HG03097 (cell line): ENCODE measurements at regions not wholly inside any gene's neighbourhood (a gene's known extent, or its start where the extent isn't known, plus 50 kb on each side); places are given as distances from the start of the nearest gene placed in this dataset.
"Not testable (repeated sequence)": the region's sequence is repeated elsewhere in the genome, so short reads cannot be mapped to it uniquely, and the experiment has no call there.

Experiments used
- ATAC-seq: cut with Tn5 transposase; IDR thresholded peaks from one replicate; pipeline ENCODE4 v1.9.1; 2021; ENCODE audit not compliant: unreplicated experiment, low FRiP score

DNA sequence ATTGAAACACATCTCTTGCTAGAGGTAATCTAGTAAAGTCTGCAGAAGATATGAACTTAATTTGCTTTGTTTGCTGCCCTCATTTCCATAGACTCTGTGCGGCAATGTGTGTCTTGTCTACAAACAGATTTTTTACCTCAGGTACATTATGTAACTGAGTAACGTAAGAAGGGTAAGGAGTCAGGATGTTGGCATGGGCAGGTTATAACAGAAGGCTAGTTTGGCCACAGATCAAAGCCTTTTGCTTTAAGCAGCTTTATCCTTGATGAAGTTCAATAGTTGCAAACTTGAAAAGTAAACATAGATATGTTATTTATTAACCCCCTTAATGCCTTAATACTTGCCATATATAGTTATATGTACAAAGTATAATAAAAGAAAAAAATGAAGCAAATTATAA lies 391.6 kb upstream of the FKBP1C start:
- ATAC-seq: no peak

DNA sequence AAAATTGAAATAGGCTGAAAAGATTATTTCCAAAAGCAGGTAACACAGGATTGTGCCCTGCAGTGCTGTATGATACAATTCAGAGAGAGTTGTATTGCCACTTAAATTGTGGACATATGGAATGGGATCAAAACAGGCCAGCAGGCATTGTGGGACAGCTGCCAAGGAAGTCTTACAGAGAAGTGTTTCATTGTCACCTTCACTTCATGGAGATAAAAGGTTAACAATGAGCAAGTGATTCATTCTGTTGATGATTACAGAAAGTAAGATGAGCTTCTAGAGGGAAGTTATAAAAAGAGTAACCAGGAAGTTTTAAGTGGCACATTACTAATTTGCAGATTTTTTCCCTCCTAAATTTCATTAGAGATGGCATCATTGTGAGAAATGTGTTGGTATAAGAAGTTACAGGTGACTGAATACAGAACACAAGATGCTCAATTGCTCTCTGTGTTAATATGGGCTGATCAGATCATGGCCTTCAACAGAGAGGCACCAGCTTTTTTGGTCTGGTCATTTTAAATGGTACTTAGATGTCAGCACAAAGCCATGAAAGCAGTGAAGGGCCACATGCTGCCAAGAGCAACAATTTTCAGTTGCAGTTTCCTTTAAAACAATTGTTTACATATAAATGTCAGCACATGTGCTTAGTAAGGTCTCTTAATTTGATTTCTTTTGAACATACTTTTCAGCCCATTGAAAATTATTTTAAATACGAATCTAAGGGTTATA lies 402.5 kb upstream of the FKBP1C start:
- ATAC-seq: peak; percentile 57

DNA sequence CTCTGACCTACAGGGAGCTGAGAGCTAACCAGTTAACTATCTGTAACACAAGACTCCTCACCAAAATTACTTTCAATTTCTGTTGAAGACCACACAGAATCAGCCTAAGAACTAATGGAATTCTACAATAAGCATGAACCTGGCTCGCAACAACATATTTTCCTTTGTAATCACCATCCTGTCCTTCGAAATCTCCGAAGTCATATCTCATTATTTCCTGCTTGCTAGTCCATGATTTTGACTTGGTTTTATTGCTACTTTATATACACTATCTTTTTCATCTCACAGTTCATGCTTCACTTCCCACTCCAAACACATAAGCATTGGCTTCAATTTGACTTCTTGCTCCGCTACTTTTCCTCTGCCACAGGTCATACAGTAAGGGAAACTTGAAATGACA lies 405.8 kb upstream of the FKBP1C start:
- ATAC-seq: no peak

DNA sequence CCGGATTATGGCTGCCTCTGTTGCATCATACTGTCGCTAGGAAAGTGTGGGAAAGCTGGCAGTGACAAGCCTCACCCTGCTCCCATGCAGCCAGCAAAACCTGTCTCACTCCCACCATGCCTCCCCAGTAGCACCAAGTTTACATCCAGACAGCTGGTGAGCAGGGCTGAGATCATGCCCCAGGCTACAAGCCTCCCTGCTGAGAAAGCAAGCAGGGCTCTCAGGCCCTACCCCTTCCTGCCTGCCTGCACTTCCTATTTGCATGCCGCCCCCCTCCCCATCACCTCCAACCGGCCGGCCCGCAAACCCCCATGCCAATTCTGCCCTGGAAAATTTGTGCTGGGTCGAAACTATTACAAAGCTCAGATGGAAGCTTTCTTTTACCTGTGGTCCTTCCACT lies 408.2 kb upstream of the FKBP1C start:
- ATAC-seq: no peak

DNA sequence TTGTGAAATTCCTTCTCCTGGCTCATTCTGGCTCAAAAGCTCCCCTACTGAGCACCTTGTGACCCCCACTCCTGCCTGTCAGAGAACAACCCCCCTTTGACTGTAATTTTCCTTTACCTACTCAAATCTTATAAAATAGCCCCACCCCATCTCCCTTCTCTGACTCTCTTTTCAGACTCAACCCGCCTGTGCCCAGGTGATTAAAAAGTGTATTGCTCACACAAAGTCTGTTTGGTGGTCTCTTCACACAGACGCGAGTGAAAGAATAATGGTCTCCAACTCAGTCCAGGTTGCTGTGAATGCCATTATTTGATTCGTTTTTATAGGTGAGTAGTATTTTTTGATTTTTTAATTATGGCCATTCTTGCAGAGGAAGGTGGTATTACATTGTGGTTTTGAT lies 414.1 kb upstream of the FKBP1C start:
- no peak for ATAC-seq

DNA sequence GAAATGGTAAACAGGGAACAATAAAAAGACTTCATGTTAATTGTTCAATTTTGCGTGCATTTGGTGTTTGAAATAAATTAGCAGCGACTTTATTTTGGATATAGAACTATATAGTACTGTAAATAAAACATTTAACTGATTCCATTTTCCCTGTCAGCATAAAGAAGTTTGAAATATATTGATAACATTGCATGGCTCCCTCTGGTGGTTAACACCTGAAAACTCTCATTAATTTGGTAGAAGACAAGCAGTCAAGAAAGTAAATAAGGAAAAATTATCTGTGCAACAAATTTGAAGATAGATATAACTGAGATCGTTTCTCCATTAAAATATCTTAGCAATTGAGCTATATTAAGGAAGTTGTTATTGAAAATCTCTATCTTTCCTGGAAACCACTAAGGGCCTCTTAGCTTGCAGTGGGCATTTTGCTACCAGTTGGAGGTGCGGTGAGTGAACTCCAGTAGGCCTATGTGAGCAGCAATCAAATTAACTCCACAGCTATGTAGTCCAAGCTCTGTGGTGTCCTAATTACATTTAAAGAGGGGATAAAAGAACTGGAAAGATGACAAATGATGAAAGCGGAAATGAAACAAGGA lies 435.7 kb upstream of the FKBP1C start:
- no peak for ATAC-seq

DNA sequence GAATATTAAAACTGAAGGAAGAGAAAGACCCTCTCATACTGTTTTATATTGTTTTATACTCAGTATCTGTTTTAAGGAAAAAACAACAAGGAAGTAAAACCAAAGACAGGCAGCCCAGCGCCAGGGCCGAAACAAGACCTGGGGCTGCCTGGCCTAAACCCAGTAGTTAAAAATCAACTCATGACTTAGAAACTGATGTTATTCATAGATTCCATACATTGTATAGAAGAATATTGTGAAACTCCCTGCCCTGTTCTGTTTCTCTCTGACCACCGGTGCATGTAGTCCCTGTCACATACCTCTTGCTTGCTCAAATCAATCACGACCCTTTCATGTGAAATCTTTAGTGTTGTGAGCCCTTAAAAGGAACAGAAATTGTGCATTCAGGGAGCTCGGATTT lies 445.1 kb upstream of the FKBP1C start:
- ATAC-seq: not testable (repeated sequence)

DNA sequence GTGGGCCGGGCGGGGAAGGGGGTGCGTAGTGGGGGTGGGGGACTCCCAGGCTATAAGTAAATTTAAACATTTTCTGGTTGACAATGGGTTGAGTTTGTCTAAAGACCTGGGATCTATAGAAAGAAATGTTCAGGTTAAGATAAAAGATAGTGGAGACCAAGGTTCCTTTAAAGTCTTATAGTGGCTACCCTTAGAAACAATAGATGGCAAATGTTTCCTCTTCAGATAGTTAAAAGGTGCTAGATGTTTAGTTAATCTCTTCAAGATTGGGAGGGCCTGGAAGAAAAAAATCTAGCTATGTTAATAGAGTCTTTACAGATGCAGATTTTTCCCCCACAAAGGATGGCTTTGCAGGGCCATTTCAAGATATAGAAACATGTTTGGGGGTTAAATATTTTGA lies 446.4 kb upstream of the FKBP1C start:
- ATAC-seq: no peak

DNA sequence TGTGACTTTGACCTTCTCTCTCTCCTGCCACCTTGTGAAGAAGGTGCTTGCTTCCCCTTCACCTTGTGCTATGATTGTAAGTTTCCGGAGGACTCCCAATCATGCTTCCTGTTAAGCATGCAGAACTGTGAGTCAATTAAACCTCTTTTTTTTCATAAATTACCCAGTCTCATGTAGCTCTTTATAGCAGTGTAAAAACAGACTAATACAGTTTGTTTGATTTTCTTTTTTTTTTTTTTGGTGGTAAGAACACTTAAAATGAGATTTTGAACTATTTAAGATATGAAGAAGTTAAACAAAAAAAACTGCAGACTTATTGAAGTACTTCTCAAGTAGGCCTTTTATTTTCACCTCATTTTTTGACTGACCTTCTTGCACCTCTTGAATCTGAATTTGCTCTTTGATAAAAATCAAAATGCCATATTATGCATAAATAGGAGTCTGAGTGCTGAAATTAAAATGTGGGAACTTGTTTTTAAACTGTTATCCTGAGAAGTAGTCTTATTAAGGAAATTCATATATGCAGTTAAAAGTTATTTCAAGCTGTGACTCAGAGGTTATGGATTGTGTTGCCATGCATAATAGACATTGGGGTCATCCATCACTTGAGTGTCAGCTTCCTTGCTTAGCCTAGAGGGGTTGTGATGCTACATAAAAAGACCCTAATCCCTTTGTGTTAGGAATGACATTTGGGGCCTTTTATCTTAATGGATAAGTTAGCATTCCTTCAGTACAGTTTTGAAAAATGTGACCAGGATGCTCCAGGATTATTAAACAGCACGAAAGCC lies 447.9 kb upstream of the FKBP1C start:
- ATAC-seq: no peak

DNA sequence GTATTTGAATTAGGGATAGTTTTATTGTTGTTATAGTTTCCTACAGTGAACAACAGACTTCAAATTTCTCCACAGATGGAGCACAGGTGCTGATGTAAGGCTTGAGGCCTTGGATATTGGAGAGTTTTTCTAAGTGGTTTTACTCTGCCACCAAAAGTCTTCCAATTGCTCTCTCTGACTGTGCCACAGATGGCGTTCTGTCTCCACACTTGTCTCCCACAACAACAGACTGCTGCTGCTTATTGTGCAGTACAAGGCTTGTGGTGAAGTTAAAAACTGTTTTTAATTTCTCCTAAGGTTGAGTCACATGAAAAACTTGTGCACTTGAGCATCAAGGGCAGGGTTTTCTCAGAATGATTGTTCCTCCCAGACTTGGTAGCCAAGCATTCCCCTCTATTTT lies 460.9 kb upstream of the KHDRBS2 start:
- ATAC-seq: no peak

DNA sequence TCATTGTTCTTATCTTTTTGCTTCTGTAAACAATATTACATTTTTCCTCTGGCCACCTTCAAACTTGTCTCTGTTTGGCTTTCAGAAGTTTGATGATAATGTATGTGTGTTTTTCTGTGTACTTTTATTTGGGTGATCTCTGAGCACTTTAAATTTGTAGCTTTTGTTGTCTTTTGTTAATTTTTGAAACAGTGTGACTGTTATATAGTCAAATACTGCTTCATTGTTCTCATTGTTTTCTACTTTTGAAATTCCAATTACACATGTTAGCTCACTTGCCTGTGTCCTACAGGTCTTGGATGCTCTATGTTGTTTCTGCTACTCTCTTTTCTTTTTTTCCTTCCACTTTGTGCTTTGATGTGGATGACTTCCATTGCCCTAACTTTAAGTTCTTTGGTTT lies 460.1 kb upstream of the KHDRBS2 start:
- no peak for ATAC-seq

DNA sequence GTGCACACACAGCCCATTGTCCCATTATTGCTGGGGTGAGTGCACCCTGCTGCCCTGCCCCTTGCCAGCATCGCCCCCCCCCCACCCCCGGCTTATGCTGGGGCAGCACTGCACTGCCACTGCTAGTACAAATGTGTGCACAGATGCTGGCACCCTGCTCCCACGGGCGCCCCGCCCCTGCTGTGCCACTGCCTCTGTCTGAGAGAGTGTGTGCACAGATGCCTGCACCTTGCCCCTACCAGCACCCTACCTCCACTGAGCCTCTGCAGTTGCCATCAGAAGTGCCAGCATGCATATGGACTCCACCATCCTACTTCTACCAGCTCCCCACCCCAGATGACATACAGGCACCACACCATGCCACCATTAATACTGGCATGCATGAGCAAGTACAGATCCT lies 454.6 kb upstream of the KHDRBS2 start:
- no peak for ATAC-seq

DNA sequence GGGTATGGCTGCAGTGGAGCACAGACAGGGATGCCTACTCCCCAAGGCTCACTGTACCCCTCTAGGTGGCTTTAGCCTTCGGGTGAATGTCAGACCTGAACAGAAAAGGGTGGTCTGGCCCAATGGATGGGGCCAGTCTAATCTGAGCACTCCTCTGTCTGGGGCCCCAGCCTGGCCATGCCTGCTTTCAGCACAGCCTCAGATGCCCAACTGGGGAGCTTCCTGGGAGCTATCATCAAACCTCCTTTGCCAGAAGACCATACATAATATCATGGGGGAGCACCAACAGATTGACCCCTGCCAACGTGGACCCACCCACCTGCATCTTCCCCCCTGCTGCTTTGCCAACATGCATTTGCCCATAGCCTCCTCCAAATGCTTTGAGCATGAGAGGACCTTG lies 454.1 kb upstream of the KHDRBS2 start:
- no peak for ATAC-seq

DNA sequence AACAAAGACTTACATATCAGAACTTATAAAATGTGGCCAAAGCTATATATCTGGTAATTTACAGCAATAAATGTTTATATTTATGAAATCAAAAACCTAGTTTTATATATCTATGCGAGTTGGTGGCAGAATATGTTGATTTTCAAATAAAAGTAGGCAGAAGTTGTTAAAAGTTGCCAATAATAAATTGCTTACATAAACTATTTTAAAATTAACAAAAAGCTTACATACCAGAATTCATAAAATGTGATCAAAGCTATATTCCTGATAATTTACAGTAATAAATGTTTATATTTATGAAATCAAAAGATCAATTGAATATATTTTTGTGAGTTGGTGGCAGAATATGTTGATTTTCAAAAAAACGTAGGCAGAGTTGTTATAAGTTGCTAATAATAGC lies 451.8 kb upstream of the KHDRBS2 start:
- no peak for ATAC-seq

DNA sequence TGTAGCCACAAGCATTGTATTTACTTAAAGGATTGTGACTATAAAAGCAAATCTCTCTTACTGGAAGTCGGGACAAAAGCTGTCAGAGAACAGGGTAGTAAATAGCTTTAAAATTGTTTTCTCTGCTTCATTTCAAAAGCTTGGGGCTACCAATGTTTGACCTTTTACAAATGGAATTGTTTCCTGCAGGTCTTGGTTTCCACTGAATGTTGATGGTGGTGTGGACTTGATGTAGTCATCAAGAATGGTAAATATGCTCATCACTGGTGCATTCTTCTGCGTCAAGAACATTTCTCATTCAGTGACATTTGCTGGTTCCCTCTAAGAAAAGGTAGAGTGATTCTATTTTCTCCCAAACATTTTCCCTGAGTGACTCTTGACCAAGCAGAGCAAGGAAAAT lies 435.4 kb upstream of the KHDRBS2 start:
- ATAC-seq: no peak

DNA sequence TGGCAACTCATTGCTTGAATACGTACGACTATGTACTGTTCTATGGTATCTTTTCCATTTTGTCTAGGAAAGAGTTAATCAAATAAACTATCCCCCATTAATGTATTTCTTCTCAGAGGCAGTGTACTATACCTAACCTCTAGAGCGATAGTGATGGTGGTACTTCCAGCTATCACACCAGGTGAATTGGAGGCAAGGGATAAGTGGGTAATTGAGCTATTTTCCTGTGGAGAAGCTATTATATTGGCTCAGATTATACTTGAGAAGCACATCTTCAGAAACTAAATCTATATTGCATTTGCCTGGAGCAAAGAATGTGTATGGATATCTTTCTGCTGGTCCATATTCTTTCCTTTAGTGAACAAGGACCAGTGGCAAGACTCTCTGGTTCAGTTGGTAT lies 430.7 kb upstream of the KHDRBS2 start:
- no peak for ATAC-seq

DNA sequence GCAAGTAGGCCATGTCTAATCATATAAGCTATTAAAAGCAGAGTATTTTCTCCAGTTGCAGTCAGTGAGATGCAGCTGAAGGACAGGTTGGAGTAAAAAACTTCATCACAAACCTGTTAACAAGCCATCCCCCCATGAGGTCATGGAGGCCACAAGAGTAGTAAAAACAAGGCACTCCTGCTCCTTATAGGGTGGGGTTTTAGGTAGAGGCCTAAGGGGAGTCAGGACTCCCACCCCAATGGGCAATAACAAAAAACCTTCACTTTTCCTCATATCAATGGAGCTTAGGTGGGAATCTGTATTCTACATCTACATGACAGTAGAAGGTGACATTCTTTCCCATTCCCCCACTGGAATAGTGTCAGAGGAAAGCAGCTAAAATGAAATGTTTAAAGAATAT lies 428.1 kb upstream of the KHDRBS2 start:
- ATAC-seq: no peak

DNA sequence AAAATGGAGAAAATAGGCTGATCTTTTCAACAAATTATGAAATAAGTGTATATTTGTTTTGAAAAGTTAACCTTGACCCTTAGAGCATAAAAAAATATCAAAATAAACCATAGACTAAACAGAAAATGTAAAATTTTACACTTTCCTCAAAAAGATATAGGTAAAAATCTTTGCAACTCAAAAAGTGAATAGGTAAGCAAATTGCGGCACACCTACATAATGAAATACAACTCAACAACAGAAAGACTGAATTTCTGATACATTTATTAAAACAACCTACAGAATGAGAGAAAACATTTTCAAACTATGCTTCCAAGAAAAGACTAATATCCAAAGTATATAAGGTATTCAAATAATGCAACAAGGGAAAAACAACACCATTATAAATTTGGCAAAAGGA lies 425.7 kb upstream of the KHDRBS2 start:
- no peak for ATAC-seq

DNA sequence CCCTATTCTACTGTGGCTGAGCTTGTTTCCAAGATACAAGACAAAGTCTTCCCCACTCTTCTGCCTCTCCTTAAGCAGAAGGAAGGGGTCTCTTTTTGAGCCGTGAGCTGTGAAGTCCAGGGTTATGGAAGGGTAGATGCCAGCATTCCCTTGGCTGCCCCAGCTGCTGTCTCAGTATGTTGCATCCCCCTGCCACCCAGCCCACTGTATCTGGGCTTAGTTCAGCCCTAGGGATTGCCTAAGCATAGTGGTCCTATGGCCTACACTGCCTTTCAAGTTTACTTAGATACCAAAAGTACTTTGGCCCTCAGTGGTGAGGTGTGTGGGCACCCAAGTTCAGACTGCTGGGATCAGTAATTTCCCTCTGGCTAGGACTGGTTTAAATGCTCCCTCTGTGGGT lies 421.9 kb upstream of the KHDRBS2 start:
- ATAC-seq: no peak

DNA sequence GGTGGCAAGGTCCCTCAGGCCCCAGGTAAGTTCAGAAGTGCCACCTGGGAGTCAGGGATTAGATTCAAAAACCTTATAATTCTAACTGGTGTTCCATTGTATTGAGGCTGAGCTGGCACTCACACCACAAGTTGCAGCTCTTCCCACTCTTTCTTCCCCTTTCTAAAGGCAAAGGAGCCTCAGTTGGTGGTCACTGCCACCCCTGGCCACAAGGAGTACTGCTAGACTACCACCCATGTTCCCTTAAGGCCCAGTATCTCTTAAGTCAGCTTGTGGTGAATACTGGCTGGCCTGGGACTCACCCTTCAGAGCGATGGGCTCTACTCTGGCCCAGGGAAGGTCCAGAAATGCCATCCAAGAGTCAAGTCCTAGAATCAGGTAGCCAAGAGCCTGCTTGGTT lies 421.1 kb upstream of the KHDRBS2 start:
- ATAC-seq: no peak

DNA sequence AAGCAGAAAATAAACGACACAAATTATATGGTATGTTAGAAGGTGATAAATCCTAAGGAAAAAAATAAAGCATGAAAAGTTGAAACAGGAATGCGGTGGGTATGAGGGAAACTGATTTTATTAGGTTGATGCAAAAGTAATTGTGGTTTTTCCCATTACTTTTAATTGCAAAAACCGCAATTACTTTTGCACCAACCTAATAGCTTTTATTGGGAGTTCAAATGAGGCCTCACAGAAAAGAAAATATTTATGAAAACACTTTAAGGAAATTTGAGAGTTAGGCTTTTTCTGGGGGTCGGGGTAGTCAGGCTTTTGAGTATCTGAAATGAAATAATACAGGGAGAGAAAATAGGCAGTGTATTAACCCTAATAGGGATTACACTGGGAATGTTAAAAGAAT lies 397.0 kb upstream of the KHDRBS2 start:
- ATAC-seq: no peak

DNA sequence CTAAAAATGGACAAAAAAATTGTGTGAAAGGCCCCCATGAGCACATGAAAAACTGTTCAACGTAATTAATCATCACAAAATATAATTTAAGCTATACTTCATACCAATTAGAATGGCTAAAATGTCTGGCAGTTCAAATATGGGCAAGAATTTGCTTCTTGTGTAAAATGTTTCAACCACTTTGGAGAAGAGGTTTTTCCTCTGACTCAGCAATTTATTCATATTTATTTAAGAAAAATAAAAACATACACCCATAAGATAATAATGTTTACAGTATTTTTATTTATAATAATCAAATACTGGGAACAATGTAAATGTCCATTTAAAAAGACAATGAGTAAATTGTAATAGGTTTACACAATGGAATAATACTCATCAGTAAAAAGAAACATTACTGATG lies 395.1 kb upstream of the KHDRBS2 start:
- ATAC-seq: no peak
